Stimulated activated CD4-positive, alpha-beta T cell treated with anti-CD3 and anti-CD28 coated beads, Interleukin-1b, Interleukin-23, amount 100 ng/mL, for 24 hours (primary cell): ENCODE measurements at regions not wholly inside any gene's neighbourhood (a gene's known extent, or its start where the extent isn't known, plus 50 kb on each side); places are given as distances from the start of the nearest gene placed in this dataset.

Experiments used
- DNase-seq, 4 experiments: peaks; one replicate each; pipeline ENCODE4 v3.0.0-alpha.2; 2020; ENCODE audit warnings: low read depth in 4 of 4, low spot score in 1 of 4

GRCh38 chr7:25656581-25657026, 428.3 kb upstream of the NPVF start:
- no peak for DNase-seq

GRCh38 chr7:25658375-25658774, 430.1 kb upstream of the NPVF start:
- DNase-seq = no peak

- DNase-seq = no peak
Measured at GRCh38 chr7:25659841-25660240, 431.6 kb upstream of the NPVF start.

GRCh38 chr7:25662841-25663800, 434.8 kb upstream of the NPVF start:
- DNase-seq = no peak

GRCh38 chr7:25663877-25664276, 435.6 kb upstream of the NPVF start:
- DNase-seq = no peak

- DNase-seq = no peak
Measured at GRCh38 chr7:25664593-25664992, 436.3 kb upstream of the NPVF start.

- DNase-seq = no peak
Measured at GRCh38 chr7:25665374-25665773, 437.1 kb upstream of the NPVF start.

- DNase-seq = no peak
Measured at GRCh38 chr7:25665903-25666670, 437.8 kb upstream of the NPVF start.

- no peak for DNase-seq
Measured at GRCh38 chr7:25666671-25667060, 438.4 kb upstream of the NPVF start.

- DNase-seq = no peak
Measured at GRCh38 chr7:25669281-25669781, 441.0 kb upstream of the NPVF start.

GRCh38 chr7:25669961-25670841, 441.9 kb upstream of the NPVF start:
- no peak for DNase-seq

GRCh38 chr7:25671111-25671510, 442.8 kb upstream of the NPVF start:
- DNase-seq = no peak

- no peak for DNase-seq
Measured at GRCh38 chr7:25672496-25672895, 444.2 kb upstream of the NPVF start.

- no peak for DNase-seq
Measured at GRCh38 chr7:25675789-25676474, 447.6 kb upstream of the NPVF start.

- no peak for DNase-seq
Measured at GRCh38 chr7:25677595-25677994, 449.3 kb upstream of the NPVF start.

GRCh38 chr7:25678215-25678614, 449.9 kb upstream of the NPVF start:
- no peak for DNase-seq

- DNase-seq = no peak
Measured at GRCh38 chr7:25680636-25681035, 452.4 kb upstream of the NPVF start.

- no peak for DNase-seq
Measured at GRCh38 chr7:25684360-25684759, 456.1 kb upstream of the NPVF start.

GRCh38 chr7:25686493-25686892, 458.2 kb upstream of the NPVF start:
- no peak for DNase-seq

- no peak for DNase-seq
Measured at GRCh38 chr7:25694211-25694610, 457.8 kb upstream of the NFE2L3 start.
